GM19438 (cell line): ENCODE measurements at regions not wholly inside any gene's neighbourhood (a gene's known extent, or its start where the extent isn't known, plus 50 kb on each side); places are given as distances from the start of the nearest gene placed in this dataset.
"Not testable (repeated sequence)": the region's sequence is repeated elsewhere in the genome, so short reads cannot be mapped to it uniquely, and the experiment has no call there.

Experiments used
- ATAC-seq: cut with Tn5 transposase; IDR thresholded peaks from one replicate; pipeline ENCODE4 v1.9.1; 2021; ENCODE audit warnings: low read depth; ENCODE audit not compliant: unreplicated experiment

GRCh38 chr4:142897518-142897917, 51.4 kb upstream of the INPP4B start:
- not testable (repeated sequence) for ATAC-seq

GRCh38 chr4:142900622-142901021, 54.5 kb upstream of the INPP4B start:
- no peak for ATAC-seq

GRCh38 chr4:142901166-142901662, 55.1 kb upstream of the INPP4B start:
- ATAC-seq: no peak

- ATAC-seq: not testable (repeated sequence)
These were observed 57.5 kb upstream of the INPP4B start for GRCh38 chr4:142903617-142904016.

- ATAC-seq: no peak
These were observed 63.8 kb upstream of the INPP4B start for GRCh38 chr4:142909908-142910307.

GRCh38 chr4:142913034-142913433, 66.9 kb upstream of the INPP4B start:
- no peak for ATAC-seq

GRCh38 chr4:142913461-142914030, 67.4 kb upstream of the INPP4B start:
- no peak for ATAC-seq

- ATAC-seq: no peak
These were observed 71.6 kb upstream of the INPP4B start for GRCh38 chr4:142917678-142918077.

- no peak for ATAC-seq
These were observed 76.6 kb upstream of the INPP4B start for GRCh38 chr4:142922720-142923119.

- no peak for ATAC-seq
These were observed 77.5 kb upstream of the INPP4B start for GRCh38 chr4:142923619-142924018.

GRCh38 chr4:142925161-142925560, 79.1 kb upstream of the INPP4B start:
- ATAC-seq: no peak

GRCh38 chr4:142927721-142928120, 81.6 kb upstream of the INPP4B start:
- no peak for ATAC-seq

- ATAC-seq: no peak
These were observed 83.4 kb upstream of the INPP4B start for GRCh38 chr4:142929526-142929925.

- no peak for ATAC-seq
These were observed 87.1 kb upstream of the INPP4B start for GRCh38 chr4:142933207-142933606.

GRCh38 chr4:142940425-142941330, 94.6 kb upstream of the INPP4B start:
- ATAC-seq: no peak

GRCh38 chr4:142944565-142944964, 98.5 kb upstream of the INPP4B start:
- no peak for ATAC-seq

- ATAC-seq: no peak
These were observed 106.9 kb upstream of the INPP4B start for GRCh38 chr4:142952821-142953580.

- ATAC-seq: no peak
These were observed 108.3 kb upstream of the INPP4B start for GRCh38 chr4:142954415-142954814.

- ATAC-seq: no peak
These were observed 109.4 kb upstream of the INPP4B start for GRCh38 chr4:142955501-142955900.

- no peak for ATAC-seq
These were observed 113.1 kb upstream of the INPP4B start for GRCh38 chr4:142959173-142959572.

- ATAC-seq: no peak
These were observed 114.0 kb upstream of the INPP4B start for GRCh38 chr4:142960126-142960525.
